ENCODE measurements at regions not wholly inside any gene's neighbourhood (a gene's known extent, or its start where the extent isn't known, plus 50 kb on each side); places are given as distances from the start of the nearest gene placed in this dataset.

GRCh38 chr2:117481608-117482007 lies 332.9 kb upstream of the DDX18 start:
- Histone ChIP-seq H4K20me1 (replicated peaks; ENCODE audit: insufficient read depth) (no peaks in the 10 kb centered on the region), H3K36me3 (ENCODE audit: insufficient read depth) (peaks cover 5% of the 10 kb centered on the region; the same call in 1 of the 2 replicates), H3K27me3 (ENCODE audit: insufficient read depth) (no peaks in the 10 kb centered on the region), H2AFZ (no peak overlapping the region), H3K4me3 (no peak overlapping the region), H3K9me2 (ENCODE audit: insufficient read depth) (no peaks in the 10 kb centered on the region), H3K4me2 (no peak overlapping the region), H3F3A (replicated peaks; ENCODE audit: low read depth) (no peaks in the 10 kb centered on the region), H3K4me1 (ENCODE audit: insufficient read depth) (peaks cover 10% of the 10 kb centered on the region; the same call in 1 of the 2 replicates), H3K27ac (ENCODE audit: low read depth) (no peak overlapping the region), H3K79me2 (replicated peaks; ENCODE audit: insufficient read depth) (no peaks in the 10 kb centered on the region)
- ATAC-seq = no peak
- H3K27ac Mint-ChIP-seq = no peak overlapping the region
- DNase-seq (ENCODE audit: low spot score) = no peak
- peaks cover 3% of the 10 kb centered on the region for H3K27me3 Mint-ChIP-seq (ENCODE audit: insufficient read depth, low read depth, poor library complexity)
- H3K9me3 Mint-ChIP-seq = peaks cover 23% of the 10 kb centered on the region; the same call in 2 of the 3 replicates
- H3K4me3 Mint-ChIP-seq = no peak overlapping the region
- TF ChIP-seq ZNF462 (CRISPR knock-in tag; IDR thresholded peaks at IDR 0.05) = no peak
- no peak for TF ChIP-seq REST (IDR thresholded peaks at IDR 0.05; ENCODE audit: unreplicated experiment)
- no peak for TF ChIP-seq CREB1 (CRISPR knock-in tag; IDR thresholded peaks at IDR 0.05; ENCODE audit: low read depth)
- TF ChIP-seq CTCF (conservative IDR thresholded peaks at IDR 0.05; ENCODE audit: low read depth in 2 of 2) = no peak
- TF ChIP-seq STAT1 (IDR thresholded peaks at IDR 0.05; ENCODE audit: unreplicated experiment) = no peak
- TF ChIP-seq JUNB (IDR thresholded peaks at IDR 0.05; ENCODE audit: unreplicated experiment) = no peak
- peaks cover 10% of the 10 kb centered on the region for H3K4me1 Mint-ChIP-seq
- peaks cover 6% of the 10 kb centered on the region for H3K36me3 Mint-ChIP-seq (ENCODE audit: low read depth)
